GM18505 (cell line): ENCODE measurements at regions not wholly inside any gene's neighbourhood (a gene's known extent, or its start where the extent isn't known, plus 50 kb on each side); places are given as distances from the start of the nearest gene placed in this dataset.

Experiments used
- ATAC-seq: cut with Tn5 transposase; IDR thresholded peaks from one replicate; pipeline ENCODE4 v1.9.1; 2021; ENCODE audit not compliant: unreplicated experiment
- POLR2A ChIP-seq: IDR thresholded peaks from 4 replicates; pipeline ENCODE4 v1.6.1; 2011; ENCODE audit warnings: borderline replicate concordance; ENCODE audit not compliant: insufficient read depth, insufficient read length; ENCODE audit errors: extremely low read depth

GRCh38 chr2:219714681-219715400, 87.4 kb downstream of the SLC4A3 start:
- no peak for ATAC-seq
- no peak for TF ChIP-seq POLR2A

- no peak for TF ChIP-seq POLR2A
- ATAC-seq = no peak
Observed at GRCh38 chr2:219718066-219718465, 90.6 kb downstream of the SLC4A3 start.

- ATAC-seq = no peak
- no peak for TF ChIP-seq POLR2A
Observed at GRCh38 chr2:219719521-219719920, 92.1 kb downstream of the SLC4A3 start.

- ATAC-seq = no peak
- no peak for TF ChIP-seq POLR2A
Observed at GRCh38 chr2:219720956-219721355, 93.5 kb downstream of the SLC4A3 start.

- ATAC-seq = no peak
Observed at GRCh38 chr2:219722276-219722879, 94.9 kb downstream of the SLC4A3 start.

GRCh38 chr2:219723311-219723710, 95.9 kb downstream of the SLC4A3 start:
- ATAC-seq = no peak

More at GRCh38 chr2:219722276-219722879, 94.9 kb downstream of the SLC4A3 start:
- no peak for TF ChIP-seq POLR2A

GRCh38 chr2:219724628-219725027, 97.2 kb downstream of the SLC4A3 start:
- no peak for ATAC-seq
- no peak for TF ChIP-seq POLR2A

More at GRCh38 chr2:219723311-219723710, 95.9 kb downstream of the SLC4A3 start:
- TF ChIP-seq POLR2A = no peak

GRCh38 chr2:219726916-219727315, 99.5 kb downstream of the SLC4A3 start:
- no peak for TF ChIP-seq POLR2A
- ATAC-seq = no peak

- no peak for ATAC-seq
- no peak for TF ChIP-seq POLR2A
Observed at GRCh38 chr2:219727771-219728429, 100.5 kb downstream of the SLC4A3 start.

GRCh38 chr2:219728991-219729487, 101.6 kb downstream of the SLC4A3 start:
- no peak for ATAC-seq
- no peak for TF ChIP-seq POLR2A

GRCh38 chr2:219731173-219731572, 103.7 kb downstream of the SLC4A3 start:
- no peak for TF ChIP-seq POLR2A

GRCh38 chr2:219733106-219733505, 105.7 kb downstream of the SLC4A3 start:
- TF ChIP-seq POLR2A = no peak
- ATAC-seq = no peak

More at GRCh38 chr2:219731173-219731572, 103.7 kb downstream of the SLC4A3 start:
- ATAC-seq = no peak

GRCh38 chr2:219733746-219734145, 106.3 kb downstream of the SLC4A3 start:
- TF ChIP-seq POLR2A = no peak
- ATAC-seq = no peak

GRCh38 chr2:219736209-219736608, 108.8 kb downstream of the SLC4A3 start:
- no peak for TF ChIP-seq POLR2A
- no peak for ATAC-seq

- no peak for TF ChIP-seq POLR2A
- ATAC-seq = no peak
Observed at GRCh38 chr2:219737270-219737691, 109.9 kb downstream of the SLC4A3 start.

GRCh38 chr2:219739066-219739465, 111.6 kb downstream of the SLC4A3 start:
- TF ChIP-seq POLR2A = no peak

More at GRCh38 chr2:219739066-219739465, 111.6 kb downstream of the SLC4A3 start:
- ATAC-seq = no peak
